ENCODE measurements at regions not wholly inside any gene's neighbourhood (a gene's known extent, or its start where the extent isn't known, plus 50 kb on each side); places are given as distances from the start of the nearest gene placed in this dataset.

DNA sequence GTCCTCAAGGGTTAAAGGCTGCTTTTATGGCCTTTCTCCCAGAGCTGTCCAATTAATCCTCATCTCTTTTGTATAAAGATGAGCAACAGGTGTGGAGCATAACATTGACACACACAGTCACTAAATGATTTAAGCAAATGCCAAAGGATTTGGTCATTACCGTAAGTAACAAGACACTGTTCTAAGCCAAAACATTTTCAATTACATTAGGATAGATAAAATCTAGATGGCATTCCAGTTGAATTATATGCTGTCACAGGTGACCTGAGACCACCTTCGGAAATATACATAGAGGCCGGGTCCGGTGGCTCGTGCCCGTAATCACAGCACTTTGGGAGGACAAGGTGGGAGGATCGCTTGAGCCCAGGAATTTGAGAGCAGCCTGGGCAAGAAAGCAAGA is 105.3 kb upstream of the UBE3A start (continued):
- TF ChIP-seq, protein P1, sequence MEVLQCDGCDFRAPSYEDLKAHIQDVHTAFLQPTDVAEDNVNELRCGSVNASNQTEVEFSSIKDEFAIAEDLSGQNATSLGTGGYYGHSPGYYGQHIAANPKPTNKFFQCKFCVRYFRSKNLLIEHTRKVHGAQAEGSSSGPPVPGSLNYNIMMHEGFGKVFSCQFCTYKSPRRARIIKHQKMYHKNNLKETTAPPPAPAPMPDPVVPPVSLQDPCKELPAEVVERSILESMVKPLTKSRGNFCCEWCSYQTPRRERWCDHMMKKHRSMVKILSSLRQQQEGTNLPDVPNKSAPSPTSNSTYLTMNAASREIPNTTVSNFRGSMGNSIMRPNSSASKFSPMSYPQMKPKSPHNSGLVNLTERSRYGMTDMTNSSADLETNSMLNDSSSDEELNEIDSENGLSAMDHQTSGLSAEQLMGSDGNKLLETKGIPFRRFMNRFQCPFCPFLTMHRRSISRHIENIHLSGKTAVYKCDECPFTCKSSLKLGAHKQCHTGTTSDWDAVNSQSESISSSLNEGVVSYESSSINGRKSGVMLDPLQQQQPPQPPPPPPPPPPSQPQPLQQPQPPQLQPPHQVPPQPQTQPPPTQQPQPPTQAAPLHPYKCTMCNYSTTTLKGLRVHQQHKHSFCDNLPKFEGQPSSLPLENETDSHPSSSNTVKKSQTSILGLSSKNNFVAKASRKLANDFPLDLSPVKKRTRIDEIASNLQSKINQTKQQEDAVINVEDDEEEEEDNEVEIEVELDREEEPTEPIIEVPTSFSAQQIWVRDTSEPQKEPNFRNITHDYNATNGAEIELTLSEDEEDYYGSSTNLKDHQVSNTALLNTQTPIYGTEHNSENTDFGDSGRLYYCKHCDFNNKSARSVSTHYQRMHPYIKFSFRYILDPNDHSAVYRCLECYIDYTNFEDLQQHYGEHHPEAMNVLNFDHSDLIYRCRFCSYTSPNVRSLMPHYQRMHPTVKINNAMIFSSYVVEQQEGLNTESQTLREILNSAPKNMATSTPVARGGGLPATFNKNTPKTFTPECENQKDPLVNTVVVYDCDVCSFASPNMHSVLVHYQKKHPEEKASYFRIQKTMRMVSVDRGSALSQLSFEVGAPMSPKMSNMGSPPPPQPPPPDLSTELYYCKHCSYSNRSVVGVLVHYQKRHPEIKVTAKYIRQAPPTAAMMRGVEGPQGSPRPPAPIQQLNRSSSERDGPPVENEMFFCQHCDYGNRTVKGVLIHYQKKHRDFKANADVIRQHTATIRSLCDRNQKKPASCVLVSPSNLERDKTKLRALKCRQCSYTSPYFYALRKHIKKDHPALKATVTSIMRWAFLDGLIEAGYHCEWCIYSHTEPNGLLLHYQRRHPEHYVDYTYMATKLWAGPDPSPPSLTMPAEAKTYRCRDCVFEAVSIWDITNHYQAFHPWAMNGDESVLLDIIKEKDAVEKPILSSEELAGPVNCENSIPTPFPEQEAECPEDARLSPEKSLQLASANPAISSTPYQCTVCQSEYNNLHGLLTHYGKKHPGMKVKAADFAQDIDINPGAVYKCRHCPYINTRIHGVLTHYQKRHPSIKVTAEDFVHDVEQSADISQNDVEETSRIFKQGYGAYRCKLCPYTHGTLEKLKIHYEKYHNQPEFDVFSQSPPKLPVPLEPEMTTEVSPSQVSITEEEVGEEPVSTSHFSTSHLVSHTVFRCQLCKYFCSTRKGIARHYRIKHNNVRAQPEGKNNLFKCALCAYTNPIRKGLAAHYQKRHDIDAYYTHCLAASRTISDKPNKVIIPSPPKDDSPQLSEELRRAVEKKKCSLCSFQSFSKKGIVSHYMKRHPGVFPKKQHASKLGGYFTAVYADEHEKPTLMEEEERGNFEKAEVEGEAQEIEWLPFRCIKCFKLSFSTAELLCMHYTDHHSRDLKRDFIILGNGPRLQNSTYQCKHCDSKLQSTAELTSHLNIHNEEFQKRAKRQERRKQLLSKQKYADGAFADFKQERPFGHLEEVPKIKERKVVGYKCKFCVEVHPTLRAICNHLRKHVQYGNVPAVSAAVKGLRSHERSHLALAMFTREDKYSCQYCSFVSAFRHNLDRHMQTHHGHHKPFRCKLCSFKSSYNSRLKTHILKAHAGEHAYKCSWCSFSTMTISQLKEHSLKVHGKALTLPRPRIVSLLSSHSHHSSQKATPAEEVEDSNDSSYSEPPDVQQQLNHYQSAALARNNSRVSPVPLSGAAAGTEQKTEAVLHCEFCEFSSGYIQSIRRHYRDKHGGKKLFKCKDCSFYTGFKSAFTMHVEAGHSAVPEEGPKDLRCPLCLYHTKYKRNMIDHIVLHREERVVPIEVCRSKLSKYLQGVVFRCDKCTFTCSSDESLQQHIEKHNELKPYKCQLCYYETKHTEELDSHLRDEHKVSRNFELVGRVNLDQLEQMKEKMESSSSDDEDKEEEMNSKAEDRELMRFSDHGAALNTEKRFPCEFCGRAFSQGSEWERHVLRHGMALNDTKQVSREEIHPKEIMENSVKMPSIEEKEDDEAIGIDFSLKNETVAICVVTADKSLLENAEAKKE (CRISPR knock-in tag; IDR thresholded peaks at IDR 0.05) = no peak
- TF ChIP-seq STAT1 (IDR thresholded peaks at IDR 0.05; ENCODE audit: unreplicated experiment) = no peak

DNA sequence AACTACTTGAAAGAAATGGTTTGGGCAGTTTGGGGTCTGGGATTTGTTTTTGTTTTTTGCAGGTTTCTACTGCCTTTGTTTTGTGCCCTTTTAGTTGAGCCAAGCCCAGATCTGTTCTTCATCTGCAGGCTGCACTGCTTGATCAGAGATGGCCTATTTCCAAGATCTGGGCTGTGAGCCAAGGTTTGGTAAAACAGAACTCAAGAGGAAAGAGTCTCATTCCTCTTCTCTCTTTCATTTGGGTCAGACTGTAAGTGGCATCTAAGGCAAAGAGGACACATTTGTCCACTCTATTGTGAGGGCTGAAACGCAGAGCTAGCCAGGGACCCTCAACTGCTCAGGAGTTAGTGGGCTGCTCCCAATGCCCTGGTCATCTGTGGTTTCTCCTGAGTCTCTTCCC is 104.4 kb upstream of the UBE3A start:
- H3K4me3 ChIP-seq = no peak overlapping the region
- H3K4me3 Mint-ChIP-seq = no peak overlapping the region
- no peaks in the 10 kb centered on the region for H3K36me3 Mint-ChIP-seq (ENCODE audit: low read depth)
- H4K20me1 ChIP-seq (replicated peaks; ENCODE audit: insufficient read depth) = no peaks in the 10 kb centered on the region
- no peak overlapping the region for H3K4me2 ChIP-seq
- H3K27ac Mint-ChIP-seq = no peak overlapping the region; the same call in 1 of the 2 replicates
- DNase-seq (ENCODE audit: low spot score) (no peak), ATAC-seq (no peak)
- no peak overlapping the region for H3K27ac ChIP-seq (ENCODE audit: low read depth)
- H3K27me3 ChIP-seq (ENCODE audit: insufficient read depth) = no peaks in the 10 kb centered on the region
- H2AFZ ChIP-seq = peak overlapping the region; percentile 95
- H3K4me1 ChIP-seq (ENCODE audit: insufficient read depth) = peaks cover 19% of the 10 kb centered on the region
- no peaks in the 10 kb centered on the region for H3K36me3 ChIP-seq (ENCODE audit: insufficient read depth)
- no peaks in the 10 kb centered on the region for H3F3A ChIP-seq (replicated peaks; ENCODE audit: low read depth)
- H3K27me3 Mint-ChIP-seq (ENCODE audit: insufficient read depth, low read depth, poor library complexity) = peaks cover 2% of the 10 kb centered on the region
- 0 out of 2 replicates have a peak, but pooled peaks cover 6% of the 10 kb centered on the region for H3K9me2 ChIP-seq (ENCODE audit: insufficient read depth)
- H3K79me2 ChIP-seq (replicated peaks; ENCODE audit: insufficient read depth) = no peaks in the 10 kb centered on the region
- peaks cover 18% of the 10 kb centered on the region for H3K4me1 Mint-ChIP-seq
- H3K9me3 Mint-ChIP-seq = no peaks in the 10 kb centered on the region
- no peak for TF ChIP-seq POLR2AphosphoS5 (IDR thresholded peaks at IDR 0.05; ENCODE audit: low read depth)

DNA sequence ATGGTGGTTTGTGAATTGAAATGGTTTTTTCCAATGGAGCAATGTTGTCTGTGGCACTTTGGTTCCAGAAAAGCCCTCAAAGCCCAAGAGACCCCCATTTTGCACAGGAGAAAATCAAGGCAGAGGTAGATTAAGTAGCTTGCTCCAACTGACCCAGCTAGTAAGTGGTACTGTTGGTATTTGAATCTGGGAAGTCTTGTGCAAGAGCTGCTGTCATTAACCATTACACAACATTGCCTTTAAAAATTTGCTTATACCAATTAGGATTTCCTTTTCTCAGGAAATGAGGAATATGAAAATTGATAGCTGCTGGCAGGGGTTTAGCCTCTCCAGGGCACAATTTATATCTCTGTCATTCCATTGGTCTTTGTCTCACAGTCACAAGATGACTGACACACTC is 102.4 kb upstream of the UBE3A start:
- peaks cover 2% of the 10 kb centered on the region for H3K27me3 Mint-ChIP-seq (ENCODE audit: insufficient read depth, low read depth, poor library complexity)
- peaks cover 30% of the 10 kb centered on the region for H3K4me1 ChIP-seq (ENCODE audit: insufficient read depth)
- H2AFZ ChIP-seq = peak overlapping the region; percentile 30; the same call in 1 of the 2 replicates
- no peak overlapping the region for H3K4me3 ChIP-seq
- H3K79me2 ChIP-seq (replicated peaks; ENCODE audit: insufficient read depth) = no peaks in the 10 kb centered on the region
- H3K36me3 Mint-ChIP-seq (ENCODE audit: low read depth) = no peaks in the 10 kb centered on the region
- H3K9me2 ChIP-seq (ENCODE audit: insufficient read depth) = 0 out of 2 replicates have a peak, but pooled peaks cover 6% of the 10 kb centered on the region
- H3F3A ChIP-seq (replicated peaks; ENCODE audit: low read depth) = no peaks in the 10 kb centered on the region
- H4K20me1 ChIP-seq (replicated peaks; ENCODE audit: insufficient read depth) = no peaks in the 10 kb centered on the region
- H3K27ac ChIP-seq (ENCODE audit: low read depth) = no peak overlapping the region
- no peak overlapping the region for H3K4me3 Mint-ChIP-seq
- peaks cover 4% of the 10 kb centered on the region; the same call in 1 of the 3 replicates for H3K9me3 Mint-ChIP-seq
- H3K4me2 ChIP-seq = no peak overlapping the region
- H3K4me1 Mint-ChIP-seq = peaks cover 34% of the 10 kb centered on the region
- H3K36me3 ChIP-seq (ENCODE audit: insufficient read depth) = no peaks in the 10 kb centered on the region
- DNase-seq (ENCODE audit: low spot score) = no peak
- H3K27me3 ChIP-seq (ENCODE audit: insufficient read depth) = no peaks in the 10 kb centered on the region
- ATAC-seq = no peak
- no peak overlapping the region for H3K27ac Mint-ChIP-seq
- TF ChIP-seq, protein P1 (CRISPR knock-in tag; IDR thresholded peaks at IDR 0.05) = no peak
- TF ChIP-seq ZNF114 (CRISPR knock-in tag; IDR thresholded peaks at IDR 0.05) (no peak), EZH2 (IDR thresholded peaks at IDR 0.05; ENCODE audit: low read depth, unreplicated experiment) (no peak)

Measured in GM23338 (cell line).